ENCODE measurements at regions not wholly inside any gene's neighbourhood (a gene's known extent, or its start where the extent isn't known, plus 50 kb on each side); places are given as distances from the start of the nearest gene placed in this dataset.

- TF ChIP-seq CTCF (IDR thresholded peaks at IDR 0.05) (no peak), POLR2A (IDR thresholded peaks at IDR 0.05) (no peak)
These were observed 61.7 kb upstream of the HMGN3 start for GRCh38 chr6:79296211-79296610.

All from breast epithelium (tissue), 3 donors.